Activated CD4-positive, alpha-beta T cell treated with anti-CD3 and anti-CD28 coated beads, Interleukin-2, Interleukin-6, amounts not matched to agents 100 ng/mL and 50 ng/mL, durations not matched to agents 16 hours and 8 hours (primary cell): ENCODE measurements at regions not wholly inside any gene's neighbourhood (a gene's known extent, or its start where the extent isn't known, plus 50 kb on each side); places are given as distances from the start of the nearest gene placed in this dataset.
"Not testable (repeated sequence)": the region's sequence is repeated elsewhere in the genome, so short reads cannot be mapped to it uniquely, and the experiment has no call there.

Source experiments
- DNase-seq: peaks from one replicate; pipeline ENCODE4 v3.0.0-alpha.2; 2020

GRCh38 chr2:153420394-153420793 is 58.2 kb downstream of the RPRM start:
- no peak for DNase-seq

DNA sequence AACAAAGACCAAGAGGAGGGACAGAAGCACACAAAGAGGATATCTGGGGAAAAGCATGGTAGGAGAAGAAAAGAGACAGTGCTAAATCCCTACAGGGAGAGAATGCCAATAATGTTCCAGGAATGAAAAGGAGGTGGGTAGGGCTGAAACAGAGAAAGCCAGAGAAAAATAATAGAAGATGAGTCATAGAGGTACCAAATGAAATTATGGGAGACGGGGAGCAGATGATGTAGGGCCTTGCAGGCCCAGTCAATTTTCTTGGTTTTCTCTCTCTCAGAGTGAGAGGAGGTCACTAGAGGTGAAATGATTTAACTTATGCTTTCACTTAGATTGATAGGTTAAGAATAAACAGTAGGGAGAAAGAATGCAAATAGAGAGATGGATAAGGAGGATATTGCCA is 61.5 kb downstream of the RPRM start:
- DNase-seq = no peak

DNA sequence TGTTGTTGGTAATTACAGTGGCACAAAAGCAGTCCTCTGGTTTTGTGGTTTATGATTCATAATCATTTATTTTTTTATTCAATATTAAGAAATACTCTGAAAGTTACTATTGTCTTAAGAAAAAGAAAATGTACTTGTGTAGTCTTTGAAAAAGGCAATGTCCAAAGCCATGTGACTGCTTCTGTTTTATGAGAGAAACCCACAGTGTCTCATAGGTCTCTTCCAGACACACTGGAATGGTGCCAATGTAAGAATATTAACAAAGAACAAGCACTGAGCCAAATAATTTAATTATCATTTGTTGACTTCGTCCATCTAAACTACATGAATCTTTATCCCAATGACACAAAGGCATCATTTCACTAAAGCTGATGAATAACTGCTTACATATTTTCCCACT is 62.5 kb downstream of the RPRM start:
- DNase-seq = no peak

DNA sequence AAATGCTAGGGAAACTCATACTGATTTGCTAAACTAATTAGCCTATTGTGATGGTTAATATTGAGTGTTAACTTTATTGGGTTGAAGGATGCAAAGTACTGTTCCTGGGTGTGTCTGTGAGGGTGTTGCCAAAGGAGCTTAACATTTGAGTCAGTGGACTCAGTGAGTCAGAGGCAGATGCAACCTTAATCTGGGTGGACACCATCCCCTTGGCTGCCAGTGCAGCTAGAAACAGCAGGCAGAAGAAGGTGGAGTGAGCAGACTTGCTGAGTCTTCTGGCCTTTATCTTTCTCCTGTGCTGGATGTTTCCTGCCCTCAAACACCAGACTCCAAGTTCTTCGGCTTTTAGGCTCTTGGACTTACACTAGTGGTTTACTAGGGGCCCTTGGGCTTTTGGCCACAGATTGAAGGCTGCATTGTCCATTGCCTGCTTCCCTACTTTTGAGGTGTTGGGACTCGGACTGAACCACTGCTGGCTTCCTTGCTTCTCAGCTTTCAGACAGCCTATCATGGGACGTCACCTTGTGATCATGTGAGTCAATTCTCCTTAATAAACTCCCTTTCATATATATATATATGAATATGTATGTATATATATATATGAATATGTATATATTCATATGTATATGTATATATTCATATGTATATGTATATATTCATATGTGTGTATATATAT is 69.7 kb downstream of the RPRM start:
- DNase-seq = no peak

DNA sequence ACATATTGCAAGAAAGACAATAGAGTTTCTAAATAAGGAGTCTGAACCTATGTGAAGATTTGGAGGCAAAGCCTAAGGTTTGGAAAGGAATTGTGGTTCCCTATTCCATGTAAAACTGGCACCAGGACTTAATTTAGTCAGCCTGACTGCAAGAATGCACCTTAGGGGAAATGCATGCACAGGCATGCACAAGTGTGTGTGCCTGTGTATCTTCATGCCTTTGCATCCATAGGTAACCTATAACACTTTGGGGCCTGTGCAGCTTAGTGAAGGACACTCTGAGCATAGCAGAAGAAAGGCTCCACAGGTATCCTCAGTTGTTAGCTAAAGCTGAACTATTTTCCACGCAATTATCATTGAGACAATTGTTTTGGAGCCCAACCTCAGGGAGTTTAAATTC is 73.4 kb downstream of the RPRM start:
- no peak for DNase-seq

DNA sequence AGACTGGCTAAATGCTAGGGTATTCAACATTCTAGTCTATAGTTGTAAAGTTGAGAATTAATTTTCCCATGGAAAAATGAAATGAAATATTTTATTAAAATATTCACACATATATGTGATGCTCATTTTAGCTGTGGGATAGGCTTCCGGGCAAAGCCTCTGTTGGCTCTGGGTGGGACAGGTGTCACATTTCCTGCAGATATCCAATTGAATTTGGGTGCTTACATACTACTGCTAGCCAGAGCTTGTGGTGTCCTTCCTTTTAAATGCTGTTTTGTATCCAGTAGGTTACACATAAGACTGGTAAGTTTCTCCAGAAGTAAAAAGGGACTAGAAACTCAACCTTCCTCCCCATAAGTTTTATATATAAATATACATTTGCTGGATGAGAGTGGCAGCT is 73.8 kb downstream of the RPRM start:
- no peak for DNase-seq

GRCh38 chr2:153403940-153404339 is 74.6 kb downstream of the RPRM start:
- DNase-seq = no peak

DNA sequence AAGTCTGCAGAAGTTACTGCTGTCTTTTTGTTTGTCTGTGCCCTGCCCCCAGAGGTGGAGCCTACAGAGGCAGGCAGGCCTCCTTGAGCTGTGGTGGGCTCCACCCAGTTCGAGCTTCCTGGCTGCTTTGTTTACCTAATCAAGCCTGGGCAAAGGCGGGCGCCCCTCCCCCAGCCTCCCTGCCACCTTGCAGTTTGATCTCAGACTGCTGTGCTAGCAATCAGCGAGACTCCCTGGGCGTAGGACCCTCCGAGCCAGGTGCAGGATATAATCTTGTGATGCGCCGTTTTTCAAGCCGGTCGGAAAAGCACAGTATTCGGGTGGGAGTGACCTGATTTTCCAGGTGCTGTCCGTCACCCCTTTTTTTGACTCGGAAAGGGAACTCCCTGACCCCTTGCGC is 75.2 kb downstream of the RPRM start:
- DNase-seq = not testable (repeated sequence)

DNA sequence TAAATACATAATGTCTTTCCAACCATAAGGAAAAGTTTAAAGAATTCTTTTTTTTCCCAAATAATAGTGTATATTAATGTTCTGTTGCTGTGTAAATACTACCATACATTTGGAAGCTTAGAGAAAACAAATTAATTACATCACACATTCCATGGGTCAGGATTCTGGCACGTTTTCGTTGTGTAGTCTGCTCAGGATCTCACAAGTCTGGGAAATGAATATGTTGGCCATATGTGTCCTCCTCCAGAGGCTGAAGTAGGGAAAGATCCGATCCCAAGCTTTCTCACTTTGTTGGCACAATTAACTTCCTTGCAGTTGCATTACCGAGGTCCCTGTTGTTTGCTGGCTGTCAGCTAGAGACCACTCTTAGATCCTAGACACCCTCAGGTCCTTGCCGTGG is 83.9 kb downstream of the RPRM start:
- DNase-seq = no peak

DNA sequence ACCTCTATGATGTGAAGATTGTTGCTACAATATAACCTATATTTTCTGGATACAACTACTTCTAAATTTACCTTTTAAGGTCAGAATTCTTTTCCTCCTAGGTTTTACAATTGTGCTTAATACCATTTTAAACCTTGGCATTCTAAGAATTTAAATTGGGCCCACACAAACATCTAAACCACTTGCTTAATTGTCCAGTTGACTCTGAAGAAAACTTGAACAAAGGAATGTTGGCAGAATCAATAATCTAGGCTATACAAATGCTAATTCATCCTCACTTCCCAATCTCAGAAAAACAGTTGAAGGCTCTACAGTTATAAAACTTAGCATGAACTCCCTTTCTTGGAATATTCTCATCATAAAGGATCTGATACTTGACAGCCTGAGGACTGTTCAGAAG is 84.3 kb downstream of the RPRM start:
- DNase-seq = no peak

DNA sequence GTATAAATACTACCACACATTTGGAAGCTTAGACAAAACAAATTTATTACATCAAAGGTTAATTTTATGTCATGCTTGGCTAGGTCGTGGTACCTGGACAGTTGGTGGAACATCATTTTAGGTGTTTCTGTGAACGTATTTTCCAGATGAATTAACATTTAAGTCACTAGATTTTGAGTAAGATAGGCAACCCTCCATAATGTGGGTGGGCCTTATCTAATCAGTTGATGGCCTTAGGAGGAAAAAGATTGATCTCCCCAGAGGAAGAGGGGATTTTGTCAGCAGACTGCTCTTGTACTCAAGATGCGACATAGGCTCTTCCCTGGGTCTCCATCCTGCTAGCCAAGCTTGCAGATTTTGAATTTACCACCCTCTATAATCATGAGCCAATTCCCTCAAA is 85.0 kb downstream of the RPRM start:
- DNase-seq = no peak

DNA sequence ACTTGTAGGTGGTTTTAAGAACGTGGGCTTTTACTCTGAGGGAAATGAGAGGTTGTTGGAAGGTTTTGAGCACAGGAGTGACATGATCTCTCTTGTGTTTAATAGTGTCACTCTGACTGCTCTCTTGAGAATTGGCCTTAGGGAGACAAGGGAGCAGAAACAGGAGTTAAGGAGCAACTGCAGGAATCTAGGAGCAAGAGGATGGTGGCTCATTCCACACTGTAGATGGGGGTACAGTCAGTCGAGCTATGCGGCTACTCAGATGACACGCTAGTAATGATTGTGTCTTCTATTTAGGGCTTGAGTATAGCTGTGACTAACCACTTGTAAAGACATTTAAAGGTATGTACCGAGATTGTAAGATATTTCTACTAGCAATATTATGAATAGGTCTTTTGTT is 87.4 kb downstream of the RPRM start:
- DNase-seq = no peak

DNA sequence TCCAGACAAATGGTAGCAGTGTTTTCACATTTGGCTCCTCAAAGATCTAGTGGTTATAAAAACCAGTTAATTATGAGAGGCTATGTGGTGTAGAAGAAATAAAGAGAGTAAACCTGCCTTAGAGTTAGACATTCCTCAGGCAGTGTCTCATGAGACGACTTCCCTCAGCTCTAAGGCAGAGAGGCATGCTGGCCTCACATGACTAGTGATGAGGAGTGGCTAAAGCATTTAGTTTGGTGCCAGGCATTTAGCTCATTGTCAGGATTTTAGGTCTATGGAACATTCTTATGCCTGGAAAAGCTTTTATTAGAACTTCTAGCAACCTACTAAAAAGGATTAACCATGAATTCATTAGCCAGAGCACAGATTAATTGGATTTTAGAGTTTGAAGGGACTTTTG is 90.3 kb downstream of the RPRM start:
- no peak for DNase-seq

GRCh38 chr2:153387203-153387602 is 91.4 kb downstream of the RPRM start:
- DNase-seq = no peak

DNA sequence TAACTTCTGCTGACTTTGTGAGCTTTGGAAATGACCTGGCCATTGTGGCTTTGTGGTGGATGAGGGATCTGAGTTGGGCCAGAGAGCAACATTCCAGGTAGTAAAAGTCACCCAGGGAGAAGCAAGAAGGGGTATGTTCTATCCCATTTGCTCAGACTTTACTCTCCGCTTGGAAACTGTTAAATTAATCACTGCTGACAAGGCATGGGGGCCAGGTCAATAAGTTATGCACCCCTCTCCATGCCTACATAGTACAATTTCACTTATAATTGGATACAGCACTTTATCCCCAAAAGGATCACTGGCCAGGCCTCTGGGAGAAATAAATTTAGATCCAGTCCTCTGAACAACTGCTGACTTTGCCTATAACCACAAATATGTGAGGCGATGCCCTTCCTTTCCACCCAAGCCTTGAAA is 92.1 kb downstream of the RPRM start:
- DNase-seq = no peak

- no peak for DNase-seq
Measured at GRCh38 chr2:153373510-153374279, 104.9 kb downstream of the RPRM start.

DNA sequence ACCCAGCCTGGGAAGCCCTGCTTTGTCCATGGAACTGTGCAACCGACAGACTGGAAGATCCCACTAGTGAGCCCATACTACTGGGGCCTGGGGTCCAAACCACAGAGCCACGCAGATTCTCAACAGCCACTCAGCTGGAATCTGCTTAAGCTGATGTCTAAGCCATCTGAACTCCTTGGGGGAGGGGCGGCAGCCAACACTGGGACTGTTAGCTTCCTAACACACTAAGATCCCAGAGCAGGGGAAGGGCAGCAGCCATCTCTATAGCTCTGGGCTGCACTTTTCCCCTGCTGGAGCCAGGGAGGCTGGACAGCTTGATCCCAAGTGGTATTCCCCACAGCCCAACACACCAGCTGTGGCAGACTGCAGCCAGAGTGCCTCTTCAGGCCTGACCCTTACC is 118.3 kb downstream of the RPRM start:
- no peak for DNase-seq

GRCh38 chr2:153354377-153354776 is 124.2 kb downstream of the RPRM start:
- no peak for DNase-seq

GRCh38 chr2:153349603-153350002 is 129.0 kb downstream of the RPRM start:
- no peak for DNase-seq

DNA sequence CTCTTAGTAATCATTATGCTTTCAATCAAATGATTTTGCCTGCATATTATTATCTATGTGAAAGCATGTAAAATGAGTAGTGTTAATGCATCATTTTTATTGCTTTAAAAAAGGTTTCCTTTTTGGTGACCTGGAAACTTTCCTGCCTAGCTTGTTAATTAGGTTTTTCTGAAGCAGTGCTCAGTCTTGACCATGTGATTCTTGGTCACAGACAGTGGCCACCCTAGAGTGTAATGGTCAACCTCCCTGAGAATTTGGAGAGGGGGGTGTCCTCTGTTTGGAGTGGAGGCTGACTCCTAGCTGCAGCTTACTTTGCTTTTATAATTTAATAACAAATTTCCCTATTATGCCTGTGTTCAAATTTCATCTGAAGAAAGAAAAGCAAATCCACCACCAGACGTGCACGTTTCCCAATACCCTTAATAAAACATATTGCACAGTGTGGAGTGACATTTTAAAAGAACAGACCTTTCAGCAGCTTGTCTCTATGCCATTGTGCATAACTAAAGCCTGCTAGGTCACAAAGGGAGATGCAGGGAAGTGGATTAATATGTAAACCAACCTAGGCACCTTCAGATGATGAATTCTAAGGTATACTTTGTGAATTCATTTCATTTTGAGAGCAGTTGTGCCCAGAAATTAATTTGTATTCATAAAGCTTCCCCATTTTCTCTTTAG is 130.6 kb downstream of the RPRM start:
- DNase-seq = no peak

GRCh38 chr2:153320879-153321278 is 157.7 kb downstream of the RPRM start:
- DNase-seq = no peak

- no peak for DNase-seq
Measured at GRCh38 chr2:153311432-153311831, 167.1 kb downstream of the RPRM start.

GRCh38 chr2:153308466-153308865 is 170.1 kb downstream of the RPRM start:
- DNase-seq = no peak

DNA sequence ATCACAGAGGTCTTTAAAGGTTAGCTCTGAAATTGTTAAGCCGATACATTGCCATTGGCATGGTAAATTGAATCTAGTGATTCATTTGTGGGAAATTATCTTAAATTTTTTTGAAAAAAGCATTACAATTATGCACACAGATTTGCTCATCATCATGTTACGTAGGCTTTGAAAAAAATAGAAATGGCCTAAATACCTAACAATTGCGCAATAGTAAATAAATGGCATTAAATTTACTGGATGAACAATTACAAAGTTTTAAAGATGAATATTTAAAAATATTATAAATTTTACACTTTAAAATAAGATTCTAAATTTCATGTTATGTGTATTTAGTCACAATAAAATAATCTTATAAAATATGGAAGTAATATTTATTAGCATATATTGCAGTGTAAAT is 171.3 kb downstream of the RPRM start:
- no peak for DNase-seq
